GM11168 (cell line): ENCODE measurements at regions not wholly inside any gene's neighbourhood (a gene's known extent, or its start where the extent isn't known, plus 50 kb on each side); places are given as distances from the start of the nearest gene placed in this dataset.

Experiments used
- in situ Hi-C: fragments of 300-500 bp; cut with MboI; formaldehyde crosslinking; loops from one replicate; pipeline ENCODE4 v1.12.0; 2022; ENCODE audit warnings: low sequenced_read_pairs; ENCODE audit not compliant: unreplicated experiment

GRCh38 chr11:109788948-109789490 lies 304.2 kb upstream of the ZC3H12C start:
- in situ Hi-C loops, result no loop called here

- in situ Hi-C loops, result no loop called here
These were observed 303.3 kb upstream of the ZC3H12C start for GRCh38 chr11:109789901-109790300.

- in situ Hi-C loops, result no loop called here
These were observed 301.9 kb upstream of the ZC3H12C start for GRCh38 chr11:109791337-109791736.

GRCh38 chr11:109794501-109794900 lies 298.7 kb upstream of the ZC3H12C start:
- in situ Hi-C loops, result no loop called here

GRCh38 chr11:109795234-109795633 lies 298.0 kb upstream of the ZC3H12C start:
- in situ Hi-C loops, result no loop called here

GRCh38 chr11:109796253-109796652 lies 296.9 kb upstream of the ZC3H12C start:
- in situ Hi-C loops, result no loop called here

- in situ Hi-C loops, result no loop called here
These were observed 294.7 kb upstream of the ZC3H12C start for GRCh38 chr11:109798521-109798920.

GRCh38 chr11:109799604-109800003 lies 293.6 kb upstream of the ZC3H12C start:
- in situ Hi-C loops, result no loop called here

GRCh38 chr11:109804911-109805310 lies 288.3 kb upstream of the ZC3H12C start:
- in situ Hi-C loops, result no loop called here

GRCh38 chr11:109806205-109806604 lies 287.0 kb upstream of the ZC3H12C start:
- in situ Hi-C loops, result no loop called here

- in situ Hi-C loops, result no loop called here
These were observed 284.6 kb upstream of the ZC3H12C start for GRCh38 chr11:109808569-109808968.

GRCh38 chr11:109814824-109815223 lies 278.4 kb upstream of the ZC3H12C start:
- in situ Hi-C loops, result no loop called here

- in situ Hi-C loops, result no loop called here
These were observed 277.6 kb upstream of the ZC3H12C start for GRCh38 chr11:109815500-109816150.

GRCh38 chr11:109818290-109818689 lies 274.9 kb upstream of the ZC3H12C start:
- in situ Hi-C loops, result no loop called here

- in situ Hi-C loops, result no loop called here
These were observed 273.8 kb upstream of the ZC3H12C start for GRCh38 chr11:109819410-109819809.

- in situ Hi-C loops, result no loop called here
These were observed 271.7 kb upstream of the ZC3H12C start for GRCh38 chr11:109821511-109821910.

GRCh38 chr11:109822436-109823102 lies 270.6 kb upstream of the ZC3H12C start:
- in situ Hi-C loops, result no loop called here

GRCh38 chr11:109828387-109828786 lies 264.8 kb upstream of the ZC3H12C start:
- in situ Hi-C loops, result no loop called here

GRCh38 chr11:109838026-109838425 lies 255.2 kb upstream of the ZC3H12C start:
- in situ Hi-C loops, result no loop called here

- in situ Hi-C loops, result no loop called here
These were observed 247.8 kb upstream of the ZC3H12C start for GRCh38 chr11:109845437-109845836.

GRCh38 chr11:109847621-109848020 lies 245.6 kb upstream of the ZC3H12C start:
- in situ Hi-C loops, result no loop called here

- in situ Hi-C loops, result no loop called here
These were observed 244.1 kb upstream of the ZC3H12C start for GRCh38 chr11:109849051-109849450.
